ENCODE measurements at regions not wholly inside any gene's neighbourhood (a gene's known extent, or its start where the extent isn't known, plus 50 kb on each side); places are given as distances from the start of the nearest gene placed in this dataset.

- no peak for TF ChIP-seq CTCF (IDR thresholded peaks at IDR 0.05)
- TF ChIP-seq EP300 (IDR thresholded peaks at IDR 0.05), result no peak
These were observed 86.8 kb upstream of the CCDC71L start for GRCh38 chr7:106747804-106748203.

All from tibial nerve (tissue), 4 donors.